ENCODE measurements at regions not wholly inside any gene's neighbourhood (a gene's known extent, or its start where the extent isn't known, plus 50 kb on each side); places are given as distances from the start of the nearest gene placed in this dataset.

GRCh38 chr5:133839721-133840120 is 128.7 kb downstream of the C5orf15 start:
- TF ChIP-seq, protein P1, sequence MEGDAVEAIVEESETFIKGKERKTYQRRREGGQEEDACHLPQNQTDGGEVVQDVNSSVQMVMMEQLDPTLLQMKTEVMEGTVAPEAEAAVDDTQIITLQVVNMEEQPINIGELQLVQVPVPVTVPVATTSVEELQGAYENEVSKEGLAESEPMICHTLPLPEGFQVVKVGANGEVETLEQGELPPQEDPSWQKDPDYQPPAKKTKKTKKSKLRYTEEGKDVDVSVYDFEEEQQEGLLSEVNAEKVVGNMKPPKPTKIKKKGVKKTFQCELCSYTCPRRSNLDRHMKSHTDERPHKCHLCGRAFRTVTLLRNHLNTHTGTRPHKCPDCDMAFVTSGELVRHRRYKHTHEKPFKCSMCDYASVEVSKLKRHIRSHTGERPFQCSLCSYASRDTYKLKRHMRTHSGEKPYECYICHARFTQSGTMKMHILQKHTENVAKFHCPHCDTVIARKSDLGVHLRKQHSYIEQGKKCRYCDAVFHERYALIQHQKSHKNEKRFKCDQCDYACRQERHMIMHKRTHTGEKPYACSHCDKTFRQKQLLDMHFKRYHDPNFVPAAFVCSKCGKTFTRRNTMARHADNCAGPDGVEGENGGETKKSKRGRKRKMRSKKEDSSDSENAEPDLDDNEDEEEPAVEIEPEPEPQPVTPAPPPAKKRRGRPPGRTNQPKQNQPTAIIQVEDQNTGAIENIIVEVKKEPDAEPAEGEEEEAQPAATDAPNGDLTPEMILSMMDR (conservative IDR thresholded peaks at IDR 0.05 in 1 of 2, IDR thresholded peaks at IDR 0.05 in 1 of 2; ENCODE audit: extremely low read depth in 1 of 2, insufficient read depth in 1 of 2, low read depth in 1 of 2, low read length in 2 of 2): no peak
- no peak for TF ChIP-seq EZH2 (IDR thresholded peaks at IDR 0.05; ENCODE audit: borderline replicate concordance, low read length)
